ENCODE measurements at regions not wholly inside any gene's neighbourhood (a gene's known extent, or its start where the extent isn't known, plus 50 kb on each side); places are given as distances from the start of the nearest gene placed in this dataset.

- TF ChIP-seq, protein P1, sequence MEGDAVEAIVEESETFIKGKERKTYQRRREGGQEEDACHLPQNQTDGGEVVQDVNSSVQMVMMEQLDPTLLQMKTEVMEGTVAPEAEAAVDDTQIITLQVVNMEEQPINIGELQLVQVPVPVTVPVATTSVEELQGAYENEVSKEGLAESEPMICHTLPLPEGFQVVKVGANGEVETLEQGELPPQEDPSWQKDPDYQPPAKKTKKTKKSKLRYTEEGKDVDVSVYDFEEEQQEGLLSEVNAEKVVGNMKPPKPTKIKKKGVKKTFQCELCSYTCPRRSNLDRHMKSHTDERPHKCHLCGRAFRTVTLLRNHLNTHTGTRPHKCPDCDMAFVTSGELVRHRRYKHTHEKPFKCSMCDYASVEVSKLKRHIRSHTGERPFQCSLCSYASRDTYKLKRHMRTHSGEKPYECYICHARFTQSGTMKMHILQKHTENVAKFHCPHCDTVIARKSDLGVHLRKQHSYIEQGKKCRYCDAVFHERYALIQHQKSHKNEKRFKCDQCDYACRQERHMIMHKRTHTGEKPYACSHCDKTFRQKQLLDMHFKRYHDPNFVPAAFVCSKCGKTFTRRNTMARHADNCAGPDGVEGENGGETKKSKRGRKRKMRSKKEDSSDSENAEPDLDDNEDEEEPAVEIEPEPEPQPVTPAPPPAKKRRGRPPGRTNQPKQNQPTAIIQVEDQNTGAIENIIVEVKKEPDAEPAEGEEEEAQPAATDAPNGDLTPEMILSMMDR (IDR thresholded peaks at IDR 0.05 in 4 of 5, conservative IDR thresholded peaks at IDR 0.05 in 1 of 5) = no peak
- TF ChIP-seq POLR2A (IDR thresholded peaks at IDR 0.05) = no peak
Measured at GRCh38 chr20:37458761-37459160, 62.3 kb upstream of the NNAT start.

Data from gastrocnemius medialis (tissue), 4 donors.